Smooth muscle cell (in vitro differentiated cells): ENCODE measurements at regions not wholly inside any gene's neighbourhood (a gene's known extent, or its start where the extent isn't known, plus 50 kb on each side); places are given as distances from the start of the nearest gene placed in this dataset.

Experiments
- DNase-seq: peaks from one replicate; lab custom pipeline; 2025; ENCODE audit not compliant: unreplicated experiment; lab: John Stamatoyannopoulos, UW
- H2AFZ ChIP-seq: fragments of 200-600 bp; sonication (generic); 2 replicates; pipeline ENCODE4 v1.6.0; 2016; ENCODE audit warnings: antibody characterized with exemption, low read depth, mild to moderate bottlenecking
- H3F3A ChIP-seq: fragments of 200-600 bp; sonication (generic); 2 replicates; pipeline ENCODE4 v1.6.0; 2017; ENCODE audit warnings: antibody characterized with exemption, low read depth
- H3K27ac ChIP-seq: fragments of 200-600 bp; sonication (generic); 2 replicates; pipeline ENCODE4 v1.5.1; 2016; ENCODE audit warnings: low read depth, mild to moderate bottlenecking
- H3K27me3 ChIP-seq: fragments of 200-600 bp; sonication (generic); 2 replicates; pipeline ENCODE4 v1.6.1; 2016; ENCODE audit warnings: low read depth, mild to moderate bottlenecking
- H3K36me3 ChIP-seq: fragments of 200-600 bp; sonication (generic); 2 replicates; pipeline ENCODE4 v1.5.1; 2016; ENCODE audit warnings: low read depth
- H3K4me1 ChIP-seq: fragments of 200-600 bp; sonication (generic); 2 replicates; pipeline ENCODE4 v1.5.1; 2016; ENCODE audit warnings: low read depth
- H3K4me2 ChIP-seq: fragments of 200-600 bp; sonication (generic); 2 replicates; pipeline ENCODE4 v1.6.0; 2016; ENCODE audit warnings: mild to moderate bottlenecking
- H3K4me3 ChIP-seq: fragments of 200-600 bp; sonication (generic); 2 replicates; pipeline ENCODE4 v1.5.1; 2016; ENCODE audit warnings: mild to moderate bottlenecking
- H3K79me2 ChIP-seq: fragments of 200-600 bp; sonication (generic); 2 replicates; pipeline ENCODE4 v1.6.0; 2016; ENCODE audit warnings: low read depth, mild to moderate bottlenecking
- H3K9ac ChIP-seq: fragments of 200-600 bp; sonication (generic); 2 replicates; pipeline ENCODE4 v1.6.0; 2016; ENCODE audit warnings: low read depth
- H3K9me3 ChIP-seq: fragments of 200-600 bp; sonication (generic); replicated peaks from 2 replicates; pipeline ENCODE4 v1.5.1; 2016; ENCODE audit warnings: low read depth
- H4K20me1 ChIP-seq: fragments of 200-600 bp; sonication (generic); 2 replicates; pipeline ENCODE4 v1.6.0; 2016; ENCODE audit warnings: low read depth
- WGBS: methylation state at CpG from one replicate; pipeline ENCODE4 v1.1.7; 2016; ENCODE audit warnings: low lambda C conversion rate; 5-methylcytosine and 5-hydroxymethylcytosine counted together
- TF ChIP-seq, protein P1 (sequence below): fragments of 200-600 bp; sonication (generic); IDR thresholded peaks from 2 replicates; pipeline ENCODE4 v1.5.1; 2017; ENCODE audit warnings: borderline replicate concordance, mild to moderate bottlenecking, antibody characterized with exemption; ENCODE audit not compliant: insufficient read depth, poor library complexity, severe bottlenecking

DNA sequence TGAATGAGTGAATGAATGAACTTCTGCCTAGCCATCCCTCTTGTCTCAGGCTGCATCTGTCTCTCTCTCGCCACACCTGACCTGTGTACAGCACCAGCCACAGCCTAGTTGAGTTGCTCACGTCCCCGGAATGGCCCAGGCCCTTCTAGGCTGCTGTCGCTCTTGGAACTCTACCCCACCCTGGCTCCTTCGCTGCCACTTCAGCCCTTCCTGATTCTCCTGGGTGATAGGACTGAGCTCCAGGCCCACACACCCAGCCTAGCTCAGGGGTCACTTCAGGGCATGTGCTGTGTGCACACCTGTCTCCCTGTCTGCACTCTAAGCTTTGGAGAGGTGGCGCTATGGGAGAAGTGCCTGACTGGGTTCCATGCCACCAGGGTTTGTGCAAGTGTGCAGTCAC, 236.6 kb downstream of the GLI2 start:
- 81% methylated on average over 6 of the region's 6 CpGs for WGBS
- no peaks in the 10 kb centered on the region for H4K20me1 ChIP-seq
- H3K27me3 ChIP-seq = no peaks in the 10 kb centered on the region
- H3K9ac ChIP-seq = no peak overlapping the region
- H2AFZ ChIP-seq = no peak overlapping the region
- no peak overlapping the region for H3K4me3 ChIP-seq
- no peaks in the 10 kb centered on the region for H3K79me2 ChIP-seq
- no peak overlapping the region for H3K4me2 ChIP-seq
- peaks cover 11% of the 10 kb centered on the region for H3K36me3 ChIP-seq
- H3K4me1 ChIP-seq = no peaks in the 10 kb centered on the region
- no peaks in the 10 kb centered on the region for H3K9me3 ChIP-seq
- TF ChIP-seq, protein P1, sequence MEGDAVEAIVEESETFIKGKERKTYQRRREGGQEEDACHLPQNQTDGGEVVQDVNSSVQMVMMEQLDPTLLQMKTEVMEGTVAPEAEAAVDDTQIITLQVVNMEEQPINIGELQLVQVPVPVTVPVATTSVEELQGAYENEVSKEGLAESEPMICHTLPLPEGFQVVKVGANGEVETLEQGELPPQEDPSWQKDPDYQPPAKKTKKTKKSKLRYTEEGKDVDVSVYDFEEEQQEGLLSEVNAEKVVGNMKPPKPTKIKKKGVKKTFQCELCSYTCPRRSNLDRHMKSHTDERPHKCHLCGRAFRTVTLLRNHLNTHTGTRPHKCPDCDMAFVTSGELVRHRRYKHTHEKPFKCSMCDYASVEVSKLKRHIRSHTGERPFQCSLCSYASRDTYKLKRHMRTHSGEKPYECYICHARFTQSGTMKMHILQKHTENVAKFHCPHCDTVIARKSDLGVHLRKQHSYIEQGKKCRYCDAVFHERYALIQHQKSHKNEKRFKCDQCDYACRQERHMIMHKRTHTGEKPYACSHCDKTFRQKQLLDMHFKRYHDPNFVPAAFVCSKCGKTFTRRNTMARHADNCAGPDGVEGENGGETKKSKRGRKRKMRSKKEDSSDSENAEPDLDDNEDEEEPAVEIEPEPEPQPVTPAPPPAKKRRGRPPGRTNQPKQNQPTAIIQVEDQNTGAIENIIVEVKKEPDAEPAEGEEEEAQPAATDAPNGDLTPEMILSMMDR = no peak
- no peaks in the 10 kb centered on the region for H3F3A ChIP-seq
- no peak overlapping the region for H3K27ac ChIP-seq
- no peak for DNase-seq

DNA sequence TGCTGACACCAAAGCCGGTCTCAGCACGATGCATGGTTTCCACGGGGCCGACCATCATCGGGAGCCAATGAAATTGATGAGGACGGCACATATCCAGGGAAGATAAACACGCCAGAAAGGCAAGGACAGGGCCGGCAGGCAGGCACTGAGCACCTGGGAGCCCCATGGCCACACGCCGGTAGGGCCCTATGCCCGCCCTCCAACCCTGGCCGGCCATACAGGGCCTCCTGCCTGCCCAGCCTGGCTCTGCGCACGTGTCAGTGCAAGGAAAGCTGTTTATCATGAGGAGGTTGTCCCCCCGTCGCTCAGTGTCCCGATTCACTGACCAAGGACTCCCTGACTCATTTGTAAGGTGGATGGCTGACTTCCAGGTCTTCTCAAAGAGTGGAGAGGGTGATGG, 237.5 kb downstream of the GLI2 start:
- no peak overlapping the region for H3K27ac ChIP-seq
- H3K79me2 ChIP-seq = no peaks in the 10 kb centered on the region
- no peak for DNase-seq
- no peaks in the 10 kb centered on the region for H3K4me1 ChIP-seq
- no peaks in the 10 kb centered on the region for H3K9me3 ChIP-seq
- no peak overlapping the region for H2AFZ ChIP-seq
- WGBS = 99% methylated on average over 17 of the region's 17 CpGs
- H4K20me1 ChIP-seq = no peaks in the 10 kb centered on the region
- H3K4me2 ChIP-seq = no peak overlapping the region
- H3K9ac ChIP-seq = no peak overlapping the region
- H3K27me3 ChIP-seq = no peaks in the 10 kb centered on the region
- H3F3A ChIP-seq = no peaks in the 10 kb centered on the region
- TF ChIP-seq, protein P1 = no peak
- no peak overlapping the region for H3K4me3 ChIP-seq
- peaks cover 11% of the 10 kb centered on the region for H3K36me3 ChIP-seq

DNA sequence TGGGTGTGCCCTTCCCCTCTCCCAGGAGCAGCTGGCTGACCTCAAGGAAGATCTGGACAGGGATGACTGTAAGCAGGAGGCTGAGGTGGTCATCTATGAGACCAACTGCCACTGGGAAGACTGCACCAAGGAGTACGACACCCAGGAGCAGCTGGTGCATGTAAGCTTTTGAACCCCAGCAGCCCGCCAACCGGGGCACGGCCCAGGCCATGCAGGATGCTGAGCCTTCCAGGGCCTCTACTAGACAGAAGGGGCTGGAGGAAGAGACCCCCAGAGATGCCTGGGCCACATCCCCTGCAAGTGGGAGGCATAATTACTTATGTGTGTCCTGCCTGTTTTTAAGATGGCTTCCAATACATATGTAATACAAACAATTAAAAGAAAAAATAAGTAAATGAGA, 239.3 kb downstream of the GLI2 start:
- H3K9me3 ChIP-seq = no peaks in the 10 kb centered on the region

More for the DNA sequence above, 239.3 kb downstream of the GLI2 start:
- 95% methylated on average over 4 of the region's 4 CpGs for WGBS
- no peak overlapping the region for H3K9ac ChIP-seq
- no peaks in the 10 kb centered on the region for H4K20me1 ChIP-seq
- no peak for DNase-seq
- H3K4me2 ChIP-seq = no peak overlapping the region
- no peak overlapping the region for H3K4me3 ChIP-seq
- H3K4me1 ChIP-seq = no peaks in the 10 kb centered on the region
- no peak overlapping the region for H3K27ac ChIP-seq
- H3K79me2 ChIP-seq = no peaks in the 10 kb centered on the region
- H3K27me3 ChIP-seq = no peaks in the 10 kb centered on the region
- no peak overlapping the region for H2AFZ ChIP-seq
- TF ChIP-seq, protein P1 = no peak
- H3K36me3 ChIP-seq = peaks cover 15% of the 10 kb centered on the region
- no peaks in the 10 kb centered on the region for H3F3A ChIP-seq
